Breast epithelium (tissue), 3 donors: ENCODE measurements at regions not wholly inside any gene's neighbourhood (a gene's known extent, or its start where the extent isn't known, plus 50 kb on each side); places are given as distances from the start of the nearest gene placed in this dataset.

Experiments
- CTCF ChIP-seq, 3 donors: fragments of 450-650 bp; IDR thresholded peaks; one replicate each; pipeline ENCODE4 v1.5.1; 2016 to 2017; ENCODE audit warnings: antibody characterized with exemption in 3 of 3, mild to moderate bottlenecking in 3 of 3, moderate library complexity in 3 of 3
- POLR2A ChIP-seq: fragments of 450-650 bp; IDR thresholded peaks from one replicate; pipeline ENCODE4 v1.6.1; 2016; ENCODE audit warnings: antibody characterized with exemption, mild to moderate bottlenecking, moderate library complexity
- POLR2AphosphoS5 ChIP-seq, 3 donors: sonication (generic); formaldehyde crosslinking; IDR thresholded peaks; one replicate each; pipeline ENCODE4 v1.6.1; 2017; ENCODE audit warnings: antibody characterized with exemption in 3 of 3

DNA sequence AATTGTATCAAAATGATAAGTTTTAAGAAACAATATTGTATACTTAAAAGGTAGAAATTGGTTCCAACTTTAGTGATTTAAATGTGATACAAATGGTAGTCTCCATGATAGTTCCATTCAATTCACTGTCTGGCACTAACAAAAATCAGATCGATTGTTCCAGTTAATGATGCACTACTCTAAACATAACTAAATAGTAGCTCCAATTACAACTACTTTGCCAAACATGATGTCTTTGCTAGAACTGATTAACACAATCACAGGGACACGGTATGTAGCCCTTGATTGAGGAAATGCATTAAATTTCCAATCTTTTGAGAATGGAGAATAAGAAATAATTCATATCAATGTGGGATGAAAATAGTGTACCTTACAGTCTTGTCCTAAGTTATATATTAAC, 962.4 kb upstream of the GHITM start:
- TF ChIP-seq POLR2AphosphoS5 (IDR thresholded peaks at IDR 0.05) (no peak), CTCF (IDR thresholded peaks at IDR 0.05) (no peak), POLR2A (no peak)
